ENCODE measurements at regions not wholly inside any gene's neighbourhood (a gene's known extent, or its start where the extent isn't known, plus 50 kb on each side); places are given as distances from the start of the nearest gene placed in this dataset.
"Not testable (repeated sequence)": the region's sequence is repeated elsewhere in the genome, so short reads cannot be mapped to it uniquely, and the experiment has no call there.

- no peak for DNase-seq (ENCODE audit: low spot score)
Observed at GRCh38 chr1:30460661-30461060, 262.7 kb downstream of the MATN1 start.

GRCh38 chr1:30458730-30459485, 264.5 kb downstream of the MATN1 start:
- not testable (repeated sequence) for DNase-seq (ENCODE audit: low spot score)

- no peak for DNase-seq (ENCODE audit: low spot score)
Observed at GRCh38 chr1:30452925-30453324, 270.5 kb downstream of the MATN1 start.

GRCh38 chr1:30452170-30452569, 271.2 kb downstream of the MATN1 start:
- DNase-seq (ENCODE audit: low spot score), result no peak

- no peak for DNase-seq (ENCODE audit: low spot score)
Observed at GRCh38 chr1:30451532-30452125, 271.8 kb downstream of the MATN1 start.

GRCh38 chr1:30450818-30451233, 272.6 kb downstream of the MATN1 start:
- no peak for DNase-seq (ENCODE audit: low spot score)

GRCh38 chr1:30450148-30450817, 273.1 kb downstream of the MATN1 start:
- DNase-seq (ENCODE audit: low spot score), result no peak

- no peak for DNase-seq (ENCODE audit: low spot score)
Observed at GRCh38 chr1:30449428-30450147, 273.8 kb downstream of the MATN1 start.

GRCh38 chr1:30449003-30449402, 274.4 kb downstream of the MATN1 start:
- DNase-seq (ENCODE audit: low spot score), result no peak

GRCh38 chr1:30447701-30448100, 275.7 kb downstream of the MATN1 start:
- no peak for DNase-seq (ENCODE audit: low spot score)

GRCh38 chr1:30447080-30447479, 276.3 kb downstream of the MATN1 start:
- no peak for DNase-seq (ENCODE audit: low spot score)

- DNase-seq (ENCODE audit: low spot score), result no peak
Observed at GRCh38 chr1:30446508-30446907, 276.9 kb downstream of the MATN1 start.

GRCh38 chr1:30446095-30446494, 277.3 kb downstream of the MATN1 start:
- no peak for DNase-seq (ENCODE audit: low spot score)

- no peak for DNase-seq (ENCODE audit: low spot score)
Observed at GRCh38 chr1:30445449-30445848, 277.9 kb downstream of the MATN1 start.

GRCh38 chr1:30444850-30445249, 278.5 kb downstream of the MATN1 start:
- no peak for DNase-seq (ENCODE audit: low spot score)

GRCh38 chr1:30444401-30444800, 279.0 kb downstream of the MATN1 start:
- DNase-seq (ENCODE audit: low spot score), result no peak

GRCh38 chr1:30438274-30438673, 285.1 kb downstream of the MATN1 start:
- not testable (repeated sequence) for DNase-seq (ENCODE audit: low spot score)

- no peak for DNase-seq (ENCODE audit: low spot score)
Observed at GRCh38 chr1:30437059-30437576, 286.3 kb downstream of the MATN1 start.

GRCh38 chr1:30427545-30427944, 295.8 kb downstream of the MATN1 start:
- no peak for DNase-seq (ENCODE audit: low spot score)

- DNase-seq (ENCODE audit: low spot score), result no peak
Observed at GRCh38 chr1:30425046-30425445, 298.3 kb downstream of the MATN1 start.

GRCh38 chr1:30423570-30423969, 299.8 kb downstream of the MATN1 start:
- DNase-seq (ENCODE audit: low spot score), result no peak

- DNase-seq (ENCODE audit: low spot score), result no peak
Observed at GRCh38 chr1:30422251-30422650, 301.1 kb downstream of the MATN1 start.
